Smooth muscle cell (in vitro differentiated cells): ENCODE measurements at regions not wholly inside any gene's neighbourhood (a gene's known extent, or its start where the extent isn't known, plus 50 kb on each side); places are given as distances from the start of the nearest gene placed in this dataset.
A peak's percentile ranks its signal among the peaks of the same experiment; 100 is the strongest.
"Not testable (repeated sequence)": the region's sequence is repeated elsewhere in the genome, so short reads cannot be mapped to it uniquely, and the experiment has no call there.

Source experiments
- DNase-seq: peaks from one replicate; lab custom pipeline; 2025; ENCODE audit not compliant: unreplicated experiment; lab: John Stamatoyannopoulos, UW
- H2AFZ ChIP-seq: fragments of 200-600 bp; sonication (generic); 2 replicates; pipeline ENCODE4 v1.6.0; 2016; ENCODE audit warnings: antibody characterized with exemption, low read depth, mild to moderate bottlenecking
- H3F3A ChIP-seq: fragments of 200-600 bp; sonication (generic); 2 replicates; pipeline ENCODE4 v1.6.0; 2017; ENCODE audit warnings: antibody characterized with exemption, low read depth
- H3K27ac ChIP-seq: fragments of 200-600 bp; sonication (generic); 2 replicates; pipeline ENCODE4 v1.5.1; 2016; ENCODE audit warnings: low read depth, mild to moderate bottlenecking
- H3K27me3 ChIP-seq: fragments of 200-600 bp; sonication (generic); 2 replicates; pipeline ENCODE4 v1.6.1; 2016; ENCODE audit warnings: low read depth, mild to moderate bottlenecking
- H3K36me3 ChIP-seq: fragments of 200-600 bp; sonication (generic); 2 replicates; pipeline ENCODE4 v1.5.1; 2016; ENCODE audit warnings: low read depth
- H3K4me1 ChIP-seq: fragments of 200-600 bp; sonication (generic); 2 replicates; pipeline ENCODE4 v1.5.1; 2016; ENCODE audit warnings: low read depth
- H3K4me2 ChIP-seq: fragments of 200-600 bp; sonication (generic); 2 replicates; pipeline ENCODE4 v1.6.0; 2016; ENCODE audit warnings: mild to moderate bottlenecking
- H3K4me3 ChIP-seq: fragments of 200-600 bp; sonication (generic); 2 replicates; pipeline ENCODE4 v1.5.1; 2016; ENCODE audit warnings: mild to moderate bottlenecking
- H3K79me2 ChIP-seq: fragments of 200-600 bp; sonication (generic); 2 replicates; pipeline ENCODE4 v1.6.0; 2016; ENCODE audit warnings: low read depth, mild to moderate bottlenecking
- H3K9ac ChIP-seq: fragments of 200-600 bp; sonication (generic); 2 replicates; pipeline ENCODE4 v1.6.0; 2016; ENCODE audit warnings: low read depth
- H3K9me3 ChIP-seq: fragments of 200-600 bp; sonication (generic); replicated peaks from 2 replicates; pipeline ENCODE4 v1.5.1; 2016; ENCODE audit warnings: low read depth
- H4K20me1 ChIP-seq: fragments of 200-600 bp; sonication (generic); 2 replicates; pipeline ENCODE4 v1.6.0; 2016; ENCODE audit warnings: low read depth
- CTCF ChIP-seq: fragments of 200-600 bp; sonication (generic); IDR thresholded peaks from 2 replicates; pipeline ENCODE4 v1.5.1; 2017; ENCODE audit warnings: borderline replicate concordance, mild to moderate bottlenecking, antibody characterized with exemption; ENCODE audit not compliant: insufficient read depth, poor library complexity, severe bottlenecking
- WGBS: methylation state at CpG from one replicate; pipeline ENCODE4 v1.1.7; 2016; ENCODE audit warnings: low lambda C conversion rate; 5-methylcytosine and 5-hydroxymethylcytosine counted together

- no peak overlapping the region for H2AFZ ChIP-seq
- H4K20me1 ChIP-seq = no peaks in the 10 kb centered on the region
- peak overlapping the region; percentile 48 for H3K27ac ChIP-seq
- 28% methylated on average over 17 of the region's 17 CpGs for WGBS
- H3K9ac ChIP-seq = peak overlapping the region; percentile 16
- no peak overlapping the region for H3K4me3 ChIP-seq
- H3K4me1 ChIP-seq = peaks cover 11% of the 10 kb centered on the region
- no peaks in the 10 kb centered on the region for H3F3A ChIP-seq
- H3K9me3 ChIP-seq = no peaks in the 10 kb centered on the region
- no peaks in the 10 kb centered on the region for H3K27me3 ChIP-seq
- no peak for TF ChIP-seq CTCF
- H3K36me3 ChIP-seq = no peaks in the 10 kb centered on the region
- peak overlapping the region; percentile 56 for H3K4me2 ChIP-seq
- DNase-seq = peak; percentile 39
- H3K79me2 ChIP-seq = no peaks in the 10 kb centered on the region
These were observed 156.9 kb downstream of the VEGFA start for GRCh38 chr6:43926634-43927531.

GRCh38 chr6:43925636-43926139 lies 155.7 kb downstream of the VEGFA start:
- not testable (repeated sequence) for H2AFZ ChIP-seq, H3K9ac ChIP-seq, H3K36me3 ChIP-seq, H3K27ac ChIP-seq, DNase-seq, H3K27me3 ChIP-seq, H4K20me1 ChIP-seq, H3K4me2 ChIP-seq, H3K4me3 ChIP-seq, H3F3A ChIP-seq, H3K79me2 ChIP-seq, H3K9me3 ChIP-seq
- H3K4me1 ChIP-seq = peaks cover 11% of the 10 kb centered on the region
- 96% methylated on average over 6 of the region's 7 CpGs for WGBS

- 25% methylated on average over 12 of the region's 12 CpGs for WGBS
- H3K4me2 ChIP-seq = peak overlapping the region; percentile 21
- no peak for DNase-seq
- H3K4me1 ChIP-seq = peaks cover 11% of the 10 kb centered on the region
- H3K27ac ChIP-seq = no peak overlapping the region
- no peak overlapping the region for H2AFZ ChIP-seq
- H3K79me2 ChIP-seq = no peaks in the 10 kb centered on the region
- no peaks in the 10 kb centered on the region for H3K27me3 ChIP-seq
- H3F3A ChIP-seq = no peaks in the 10 kb centered on the region
- no peak overlapping the region for H3K4me3 ChIP-seq
- H3K9me3 ChIP-seq = no peaks in the 10 kb centered on the region
- no peak for TF ChIP-seq CTCF
- H3K9ac ChIP-seq = no peak overlapping the region
- no peaks in the 10 kb centered on the region for H4K20me1 ChIP-seq
- H3K36me3 ChIP-seq = no peaks in the 10 kb centered on the region
These were observed 154.3 kb downstream of the VEGFA start for GRCh38 chr6:43924222-43924702.

GRCh38 chr6:43923376-43924221 lies 153.6 kb downstream of the VEGFA start:
- Histone ChIP-seq H3K9me3 (no peaks in the 10 kb centered on the region), H3F3A (peaks cover 3% of the 10 kb centered on the region), H2AFZ (no peak overlapping the region), H4K20me1 (no peaks in the 10 kb centered on the region), H3K27me3 (no peaks in the 10 kb centered on the region), H3K4me2 (peak overlapping the region; percentile 21), H3K36me3 (no peaks in the 10 kb centered on the region), H3K9ac (no peak overlapping the region), H3K4me1 (peaks cover 11% of the 10 kb centered on the region), H3K27ac (no peak overlapping the region), H3K79me2 (no peaks in the 10 kb centered on the region), H3K4me3 (no peak overlapping the region)
- DNase-seq = no peak
- TF ChIP-seq CTCF = no peak
- 75% methylated on average over 15 of the region's 15 CpGs for WGBS
